Stomach (tissue), 8 donors: ENCODE measurements at regions not wholly inside any gene's neighbourhood (a gene's known extent, or its start where the extent isn't known, plus 50 kb on each side); places are given as distances from the start of the nearest gene placed in this dataset.

Experiments used
- DNase-seq, 2 donors: peaks; one replicate each; pipeline versions ENCODE4 v3.0.0 to v3.0.0-alpha.2; 2013 to 2019
- H3K27ac ChIP-seq, 5 donors: fragments of 200-600 bp in 4 of 5; sonication (generic) in 4 of 5; one replicate each; pipeline ENCODE4 v1.5.1; 2013 to 2019; ENCODE audit warnings: mild to moderate bottlenecking in 1 of 5, moderate library complexity in 1 of 5
- H3K27me3 ChIP-seq, 3 donors: fragments of 200-600 bp; sonication (generic); one replicate each; pipeline ENCODE4 v1.5.1; 2017 to 2019; ENCODE audit warnings: mixed run types in 1 of 3
- H3K36me3 ChIP-seq, 4 donors: fragments of 200-600 bp; sonication (generic); 1 replicate in 3 of 4; 2 replicates in 1 of 4; pipeline ENCODE4 v1.5.1; 2016 to 2019
- H3K4me1 ChIP-seq, 4 donors: fragments of 200-600 bp; sonication (generic); one replicate each; pipeline ENCODE4 v1.5.1; 2016 to 2019
- H3K4me3 ChIP-seq, 4 donors: fragments of 200-600 bp; sonication (generic) in 3 of 4; one replicate each; pipeline ENCODE4 v1.5.1; 2016 to 2019; ENCODE audit warnings: mild to moderate bottlenecking in 1 of 4
- H3K9me3 ChIP-seq, 4 donors: fragments of 200-600 bp; sonication (generic); one replicate each; pipeline ENCODE4 v1.5.1; 2016 to 2019
- EP300 ChIP-seq: sonication (generic); formaldehyde crosslinking; IDR thresholded peaks from one replicate; pipeline ENCODE4 v1.6.1; 2017; ENCODE audit warnings: antibody characterized with exemption
- POLR2A ChIP-seq, 4 donors: fragments of 450-650 bp; IDR thresholded peaks; one replicate each; pipeline ENCODE4 v1.6.1; 2016; ENCODE audit warnings: antibody characterized with exemption in 4 of 4, control low read depth in 2 of 4, mild to moderate bottlenecking in 1 of 4, moderate library complexity in 1 of 4
- POLR2AphosphoS5 ChIP-seq, 3 donors: sonication (generic); formaldehyde crosslinking; IDR thresholded peaks; one replicate each; pipeline ENCODE4 v1.6.1; 2016; ENCODE audit warnings: antibody characterized with exemption in 3 of 3
- WGBS, 5 donors: extraction: QIAGEN DNeasy Blood & Tissue Kit in 3 of 5; methylation state at CpG; one replicate each; pipeline versions ENCODE4 v1.1.5 to v1.1.7; 2013 to 2018; 5-methylcytosine and 5-hydroxymethylcytosine counted together
- intact Hi-C: fragments of 100-400 bp; cut with DNase I; formaldehyde crosslinking; loops from one replicate; pipeline ENCODE4 v1.15.1; 2023; ENCODE audit warnings: low total_unique reads
- TF ChIP-seq, protein P1 (sequence below), 7 experiments: fragments of 450-650 bp in 4 of 7; fragments of 200-600 bp in 3 of 7; sonication (generic) in 3 of 7; IDR thresholded peaks; one replicate each; pipeline ENCODE4 v1.5.1; 2016 to 2019; ENCODE audit warnings: antibody characterized with exemption in 7 of 7, control low read depth in 2 of 7, mild to moderate bottlenecking in 1 of 7
- donor health status: healthy with polysubstance abuse.
- donor health status: Bipolar disorder and iron deficiency.
- donor health status: healthy.

DNA sequence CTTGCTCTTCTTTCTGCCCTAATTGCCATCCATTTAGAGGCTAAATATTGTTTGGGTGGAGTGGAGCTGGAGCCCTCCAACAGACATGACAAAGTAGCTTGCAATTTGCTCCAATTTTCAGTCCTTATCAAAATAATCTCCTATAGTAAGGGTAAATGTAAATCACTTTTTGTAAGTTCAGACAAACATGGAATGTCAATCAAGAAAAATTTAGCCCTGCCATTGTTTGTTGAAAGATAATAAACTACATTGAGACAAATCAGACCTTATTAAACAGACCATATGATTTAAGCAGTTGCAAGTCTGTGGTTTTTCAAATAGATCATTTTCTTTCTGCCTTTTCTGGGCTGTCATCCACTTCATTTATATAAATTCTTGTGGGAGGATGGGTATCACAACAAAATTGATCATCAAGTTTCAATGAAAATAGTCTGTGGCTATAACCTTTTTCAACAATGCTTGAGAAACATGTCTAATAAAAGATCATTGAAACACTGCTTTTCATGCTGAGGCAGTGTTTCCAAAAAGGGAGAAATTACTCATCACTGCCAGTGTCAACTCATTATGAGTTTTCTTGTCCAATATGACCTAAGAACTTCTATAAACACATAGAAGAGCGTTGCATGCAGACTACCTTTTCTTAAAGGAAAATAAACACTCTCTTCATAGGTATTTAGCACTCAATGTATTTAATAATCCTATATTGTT lies 1152.0 kb upstream of the B3GALT2 start:
- Histone ChIP-seq H3K36me3 (no peaks in the 10 kb centered on the region), H3K4me3 (no peak overlapping the region), H3K9me3 (no peaks in the 10 kb centered on the region), H3K27ac (no peak overlapping the region), H3K27me3 (no peaks in the 10 kb centered on the region), H3K4me1 (no peaks in the 10 kb centered on the region)
- no peak for TF ChIP-seq EP300
- TF ChIP-seq, protein P1, sequence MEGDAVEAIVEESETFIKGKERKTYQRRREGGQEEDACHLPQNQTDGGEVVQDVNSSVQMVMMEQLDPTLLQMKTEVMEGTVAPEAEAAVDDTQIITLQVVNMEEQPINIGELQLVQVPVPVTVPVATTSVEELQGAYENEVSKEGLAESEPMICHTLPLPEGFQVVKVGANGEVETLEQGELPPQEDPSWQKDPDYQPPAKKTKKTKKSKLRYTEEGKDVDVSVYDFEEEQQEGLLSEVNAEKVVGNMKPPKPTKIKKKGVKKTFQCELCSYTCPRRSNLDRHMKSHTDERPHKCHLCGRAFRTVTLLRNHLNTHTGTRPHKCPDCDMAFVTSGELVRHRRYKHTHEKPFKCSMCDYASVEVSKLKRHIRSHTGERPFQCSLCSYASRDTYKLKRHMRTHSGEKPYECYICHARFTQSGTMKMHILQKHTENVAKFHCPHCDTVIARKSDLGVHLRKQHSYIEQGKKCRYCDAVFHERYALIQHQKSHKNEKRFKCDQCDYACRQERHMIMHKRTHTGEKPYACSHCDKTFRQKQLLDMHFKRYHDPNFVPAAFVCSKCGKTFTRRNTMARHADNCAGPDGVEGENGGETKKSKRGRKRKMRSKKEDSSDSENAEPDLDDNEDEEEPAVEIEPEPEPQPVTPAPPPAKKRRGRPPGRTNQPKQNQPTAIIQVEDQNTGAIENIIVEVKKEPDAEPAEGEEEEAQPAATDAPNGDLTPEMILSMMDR (IDR thresholded peaks at IDR 0.05), result no peak
- TF ChIP-seq POLR2AphosphoS5 (IDR thresholded peaks at IDR 0.05), result no peak
- DNase-seq, result no peak
- 16 to 35% (median 28%) methylated on average over 1 of the region's 1 CpG for WGBS, 5 donors
- intact Hi-C loops, result no loop called here

DNA sequence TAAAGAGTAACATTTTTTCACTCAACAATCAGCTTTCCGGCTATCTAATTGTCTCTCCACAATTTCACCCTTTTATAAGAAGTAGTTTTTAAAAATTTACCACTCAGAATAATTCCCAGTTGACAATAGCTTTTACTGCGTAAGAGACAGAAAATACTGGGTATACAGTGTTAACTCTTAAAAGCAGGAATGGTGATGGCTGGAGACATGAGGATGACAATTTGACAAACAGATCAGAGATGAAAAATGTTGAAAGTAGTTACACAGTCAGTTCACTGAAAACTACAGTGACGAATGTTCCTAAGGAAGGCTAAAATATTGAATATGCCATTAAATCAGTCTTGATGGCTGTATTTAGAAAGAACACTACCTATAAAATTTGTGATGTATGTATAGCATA lies 1146.8 kb upstream of the B3GALT2 start:
- no peaks in the 10 kb centered on the region for H3K36me3 ChIP-seq
- intact Hi-C loops, result no loop called here
- TF ChIP-seq POLR2AphosphoS5 (IDR thresholded peaks at IDR 0.05) (no peak), POLR2A (IDR thresholded peaks at IDR 0.05) (no peak), EP300 (no peak)
- TF ChIP-seq, protein P1 (IDR thresholded peaks at IDR 0.05), result no peak

DNA sequence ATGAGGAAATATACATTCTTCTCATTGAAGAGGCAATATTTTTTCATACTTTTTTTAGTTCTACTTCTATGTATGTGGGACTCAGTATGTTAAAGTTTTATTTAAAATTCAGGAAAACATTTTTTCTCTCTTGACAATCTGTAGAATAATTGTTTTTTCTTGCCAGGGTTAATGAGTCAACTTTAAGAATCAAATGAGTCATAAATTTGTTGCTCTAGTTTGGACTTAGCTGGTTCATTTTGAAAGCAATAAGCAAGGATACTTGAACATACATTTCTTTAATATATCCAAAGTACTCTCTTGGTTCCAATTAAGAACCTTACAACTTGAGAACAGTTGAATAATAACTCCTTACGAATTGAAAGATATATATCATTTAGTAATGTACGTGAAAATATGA lies 1145.3 kb upstream of the B3GALT2 start:
- no peaks in the 10 kb centered on the region for H3K4me1 ChIP-seq
- no peaks in the 10 kb centered on the region for H3K9me3 ChIP-seq
- DNase-seq, result no peak
- no peaks in the 10 kb centered on the region for H3K36me3 ChIP-seq
- no peaks in the 10 kb centered on the region for H3K27me3 ChIP-seq
- no peak overlapping the region for H3K4me3 ChIP-seq
- 76 to 90% (median 82%) methylated on average over 2 of the region's 2 CpGs for WGBS, 5 donors
- TF ChIP-seq, protein P1 (IDR thresholded peaks at IDR 0.05), result no peak
- no peak for TF ChIP-seq EP300
- TF ChIP-seq POLR2A (IDR thresholded peaks at IDR 0.05), result no peak
- TF ChIP-seq POLR2AphosphoS5 (IDR thresholded peaks at IDR 0.05), result no peak
- intact Hi-C loops, result no loop called here
- H3K27ac ChIP-seq, result no peak overlapping the region

More for the DNA sequence above, 1146.8 kb upstream of the B3GALT2 start:
- Histone ChIP-seq H3K9me3 (no peaks in the 10 kb centered on the region), H3K27ac (no peak overlapping the region), H3K4me1 (no peaks in the 10 kb centered on the region), H3K4me3 (no peak overlapping the region), H3K27me3 (no peaks in the 10 kb centered on the region)
- no peak for DNase-seq
- WGBS, 5 donors, result 85 to 94% (median 90%) methylated on average over 3 of the region's 3 CpGs

DNA sequence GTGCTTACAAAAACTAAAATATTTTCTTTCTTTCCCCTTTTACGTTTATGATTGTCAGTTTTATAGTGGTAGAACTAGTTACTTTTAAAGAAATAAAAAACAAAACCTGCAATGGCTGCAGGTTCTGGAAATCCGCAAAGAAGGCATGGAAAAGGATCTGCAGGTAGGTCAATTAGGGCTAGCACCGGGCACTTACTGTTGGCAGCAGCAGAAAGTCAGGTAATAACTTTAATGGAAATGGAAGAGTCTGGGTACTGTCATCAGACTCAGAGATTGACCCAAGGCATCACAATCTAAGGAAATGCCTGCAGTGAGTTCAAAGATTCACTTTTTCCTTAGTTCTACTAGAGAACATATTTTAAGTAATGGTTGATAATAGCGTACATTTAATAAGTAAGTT lies 1136.3 kb upstream of the B3GALT2 start:
- 80 to 87% (median 86%) methylated on average over 4 of the region's 4 CpGs for WGBS, 5 donors
- no peak for DNase-seq
- Histone ChIP-seq H3K36me3 (no peaks in the 10 kb centered on the region), H3K27me3 (no peaks in the 10 kb centered on the region), H3K4me3 (no peak overlapping the region), H3K27ac (no peak overlapping the region), H3K4me1 (no peaks in the 10 kb centered on the region), H3K9me3 (no peaks in the 10 kb centered on the region)
- TF ChIP-seq EP300, result no peak
- no peak for TF ChIP-seq POLR2A (IDR thresholded peaks at IDR 0.05)
- TF ChIP-seq POLR2AphosphoS5 (IDR thresholded peaks at IDR 0.05), result no peak
- TF ChIP-seq, protein P1 (IDR thresholded peaks at IDR 0.05), result no peak
- intact Hi-C loops, result no loop called here
